PC-9 (cell line): ENCODE measurements at regions not wholly inside any gene's neighbourhood (a gene's known extent, or its start where the extent isn't known, plus 50 kb on each side); places are given as distances from the start of the nearest gene placed in this dataset.

ENCODE experiments used
- EZH2 ChIP-seq: fragments of 200-600 bp; sonication (generic); IDR thresholded peaks from 2 replicates; pipeline ENCODE4 v1.8.0; 2017; ENCODE audit warnings: antibody characterized with exemption, low read depth
- TF ChIP-seq, protein P1 (sequence below): fragments of 200-600 bp; sonication (generic); conservative IDR thresholded peaks from 2 replicates; pipeline ENCODE4 v1.6.1; 2017; ENCODE audit warnings: mixed run types, antibody characterized with exemption, mild to moderate bottlenecking, moderate library complexity

DNA sequence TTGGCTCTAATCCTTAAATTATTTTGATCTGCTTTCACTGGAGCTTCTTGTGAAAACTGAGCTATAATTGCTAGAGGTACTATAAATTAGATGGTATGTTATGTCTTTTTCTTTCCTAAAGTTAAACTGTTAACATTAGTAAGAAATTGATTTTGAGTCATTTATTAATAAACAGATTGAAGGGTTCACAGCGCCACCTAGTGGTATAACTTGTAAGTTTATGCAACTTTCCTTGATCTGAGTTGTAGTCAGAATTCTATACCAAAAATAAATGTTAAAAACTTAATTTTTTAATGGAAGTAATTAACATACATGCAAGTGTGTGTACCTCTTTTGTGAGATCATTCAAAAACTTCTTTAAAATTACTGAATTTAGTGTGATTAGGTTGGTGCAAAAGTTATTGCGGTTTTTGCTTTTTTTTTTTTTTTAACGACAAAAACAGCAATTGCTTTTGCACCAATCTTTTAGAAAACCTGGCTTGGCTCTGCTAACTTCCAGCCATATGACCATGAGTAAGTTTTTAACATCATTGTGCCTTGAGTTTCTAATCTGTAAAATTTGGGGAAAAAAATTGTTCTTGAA is 151.5 kb downstream of the CENPC start:
- TF ChIP-seq, protein P1, sequence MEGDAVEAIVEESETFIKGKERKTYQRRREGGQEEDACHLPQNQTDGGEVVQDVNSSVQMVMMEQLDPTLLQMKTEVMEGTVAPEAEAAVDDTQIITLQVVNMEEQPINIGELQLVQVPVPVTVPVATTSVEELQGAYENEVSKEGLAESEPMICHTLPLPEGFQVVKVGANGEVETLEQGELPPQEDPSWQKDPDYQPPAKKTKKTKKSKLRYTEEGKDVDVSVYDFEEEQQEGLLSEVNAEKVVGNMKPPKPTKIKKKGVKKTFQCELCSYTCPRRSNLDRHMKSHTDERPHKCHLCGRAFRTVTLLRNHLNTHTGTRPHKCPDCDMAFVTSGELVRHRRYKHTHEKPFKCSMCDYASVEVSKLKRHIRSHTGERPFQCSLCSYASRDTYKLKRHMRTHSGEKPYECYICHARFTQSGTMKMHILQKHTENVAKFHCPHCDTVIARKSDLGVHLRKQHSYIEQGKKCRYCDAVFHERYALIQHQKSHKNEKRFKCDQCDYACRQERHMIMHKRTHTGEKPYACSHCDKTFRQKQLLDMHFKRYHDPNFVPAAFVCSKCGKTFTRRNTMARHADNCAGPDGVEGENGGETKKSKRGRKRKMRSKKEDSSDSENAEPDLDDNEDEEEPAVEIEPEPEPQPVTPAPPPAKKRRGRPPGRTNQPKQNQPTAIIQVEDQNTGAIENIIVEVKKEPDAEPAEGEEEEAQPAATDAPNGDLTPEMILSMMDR: peak; percentile 80
- no peak for TF ChIP-seq EZH2
